OCI-LY7 (cell line): ENCODE measurements at regions not wholly inside any gene's neighbourhood (a gene's known extent, or its start where the extent isn't known, plus 50 kb on each side); places are given as distances from the start of the nearest gene placed in this dataset.

Source experiments
- BruUV-seq: library from RNA; stranded (reverse); fragments of 400-500 nt; replicated peaks from 2 replicates; lab custom pipeline; 2021; lab: Mats Ljungman, UMichigan
- CTCF ChIA-PET: fragments of 300-600 bp; sonication (Branson Sonifier 250); formaldehyde crosslinking; loops from one replicate; lab custom pipeline; 2022; ENCODE audit warnings: antibody characterized with exemption; ENCODE audit not compliant: unreplicated experiment; lab: Charles Lee
- POLR2A ChIA-PET: fragments of 300-600 bp; sonication (Branson Sonifier 250); formaldehyde crosslinking; loops from one replicate; lab custom pipeline; 2022; ENCODE audit warnings: antibody characterized with exemption; lab: Charles Lee
- DNase-seq: peaks from one replicate; pipeline ENCODE4 v3.0.0-alpha.2; 2015; ENCODE audit warnings: low spot score
- H2AFZ ChIP-seq: fragments of 200-600 bp; sonication (generic), shearing (Covaris generic); 2 replicates; pipeline ENCODE4 v1.6.1; 2014; ENCODE audit warnings: mild to moderate bottlenecking, antibody characterized with exemption, low read length, moderate library complexity
- H3K27ac ChIP-seq: fragments of 200-600 bp; sonication (generic); 2 replicates; pipeline ENCODE4 v1.5.1; 2014; ENCODE audit warnings: mixed run types, low read depth, mild to moderate bottlenecking, moderate library complexity, low read length, inconsistent platforms; ENCODE audit not compliant: poor library complexity, severe bottlenecking
- H3K36me3 ChIP-seq: fragments of 200-600 bp; sonication (generic); 2 replicates; pipeline ENCODE4 v1.6.1; 2014; ENCODE audit warnings: mild to moderate bottlenecking, antibody characterized with exemption, low read length, moderate library complexity, mixed read lengths; ENCODE audit not compliant: insufficient read depth
- H3K4me1 ChIP-seq: fragments of 200-600 bp; sonication (generic); 2 replicates; pipeline ENCODE4 v1.5.1; 2014; ENCODE audit warnings: mild to moderate bottlenecking, low read length; ENCODE audit not compliant: insufficient read depth, poor library complexity, severe bottlenecking
- H3K4me2 ChIP-seq: fragments of 200-600 bp; sonication (generic); 2 replicates; pipeline ENCODE4 v1.6.1; 2014; ENCODE audit warnings: mild to moderate bottlenecking, low read length
- H3K4me3 ChIP-seq: fragments of 200-600 bp; sonication (generic); 2 replicates; pipeline ENCODE4 v1.5.1; 2014; ENCODE audit warnings: mild to moderate bottlenecking, low read depth, low read length; ENCODE audit not compliant: poor library complexity, severe bottlenecking
- H3K79me2 ChIP-seq: fragments of 200-600 bp; sonication (generic); 2 replicates; pipeline ENCODE4 v1.6.1; 2016; ENCODE audit warnings: low read depth, mild to moderate bottlenecking, low read length, moderate library complexity, mixed read lengths; ENCODE audit not compliant: insufficient read depth
- H3K9me2 ChIP-seq: fragments of 200-600 bp; sonication (generic); 2 replicates; pipeline ENCODE4 v1.6.1; 2016; ENCODE audit warnings: mild to moderate bottlenecking, low read length, mixed read lengths; ENCODE audit not compliant: insufficient read depth
- H3K9me3 ChIP-seq: fragments of 200-600 bp; sonication (generic); 2 replicates; pipeline ENCODE4 v1.6.1; 2014; ENCODE audit warnings: mild to moderate bottlenecking, mixed run types, low read length, mixed read lengths
- H4K20me1 ChIP-seq: fragments of 200-600 bp; sonication (generic); 2 replicates; pipeline ENCODE4 v1.6.1; 2014; ENCODE audit warnings: mild to moderate bottlenecking, antibody characterized with exemption, low read length, moderate library complexity, mixed read lengths; ENCODE audit not compliant: insufficient read depth
- CTCF ChIP-seq: fragments of 200-600 bp; sonication (generic); conservative IDR thresholded peaks from 2 replicates; pipeline ENCODE4 v1.5.1; 2014; ENCODE audit warnings: mild to moderate bottlenecking, antibody characterized with exemption, low read length, moderate library complexity, mixed read lengths
- EZH2phosphoT487 ChIP-seq: fragments of 200-600 bp; sonication (generic); IDR thresholded peaks from 2 replicates; pipeline ENCODE4 v1.6.1; 2018; ENCODE audit warnings: low read depth, borderline replicate concordance, mild to moderate bottlenecking, mixed run types, antibody characterized with exemption, low read length, moderate library complexity, mixed read lengths
- intact Hi-C: fragments of 100-400 bp; cut with micrococcal nuclease; formaldehyde crosslinking; loops from one replicate; pipeline ENCODE4 v1.10.0; 2022; ENCODE audit not compliant: unreplicated experiment

- Histone ChIP-seq H3K9me3 (no peaks in the 10 kb centered on the region), H3K9me2 (no peaks in the 10 kb centered on the region), H4K20me1 (no peaks in the 10 kb centered on the region), H3K4me1 (no peaks in the 10 kb centered on the region), H2AFZ (no peak overlapping the region), H3K79me2 (no peaks in the 10 kb centered on the region), H3K4me3 (no peak overlapping the region), H3K27ac (no peak overlapping the region), H3K36me3 (no peaks in the 10 kb centered on the region), H3K4me2 (no peak overlapping the region)
- CTCF ChIA-PET: no interaction called here
- TF ChIP-seq CTCF: no peak
- no peak for TF ChIP-seq EZH2phosphoT487
- POLR2A ChIA-PET: interaction anchor here (0.7 kb wide), 1 partner anchor 1644 kb away, joined by 4 read pairs; no protein-coding TSS in a partner anchor
- intact Hi-C loops: no loop called here
- no TSS peak for BruUV-seq
- DNase-seq: no peak
These were observed 166.5 kb downstream of the HS3ST3A1 start for GRCh38 chr17:13435230-13435629.

GRCh38 chr17:13429201-13429600 lies 172.5 kb downstream of the HS3ST3A1 start:
- Histone ChIP-seq H2AFZ (no peak overlapping the region), H3K36me3 (no peaks in the 10 kb centered on the region), H4K20me1 (no peaks in the 10 kb centered on the region), H3K4me3 (no peak overlapping the region), H3K9me3 (no peaks in the 10 kb centered on the region), H3K79me2 (no peaks in the 10 kb centered on the region), H3K27ac (no peak overlapping the region), H3K4me1 (no peaks in the 10 kb centered on the region), H3K4me2 (no peak overlapping the region), H3K9me2 (no peaks in the 10 kb centered on the region)
- ChIA-PET POLR2A (no interaction called here), CTCF (no interaction called here)
- no TSS peak for BruUV-seq
- intact Hi-C loops: no loop called here
- TF ChIP-seq EZH2phosphoT487: no peak
- TF ChIP-seq CTCF: no peak
- DNase-seq: no peak

GRCh38 chr17:13428611-13429042 lies 173.1 kb downstream of the HS3ST3A1 start:
- POLR2A ChIA-PET: interaction anchor here (0.6 to 0.7 kb wide), 2 partner anchors 33 to 1002 kb away, joined by 3 read pairs; no protein-coding TSS in a partner anchor
- Histone ChIP-seq H3K4me2 (no peak overlapping the region), H2AFZ (no peak overlapping the region), H3K27ac (no peak overlapping the region), H3K79me2 (no peaks in the 10 kb centered on the region), H3K4me3 (no peak overlapping the region), H3K9me3 (no peaks in the 10 kb centered on the region), H4K20me1 (no peaks in the 10 kb centered on the region), H3K9me2 (no peaks in the 10 kb centered on the region), H3K36me3 (no peaks in the 10 kb centered on the region), H3K4me1 (no peaks in the 10 kb centered on the region)
- intact Hi-C loops: no loop called here
- CTCF ChIA-PET: no interaction called here
- no TSS peak for BruUV-seq
- no peak for DNase-seq
- no peak for TF ChIP-seq CTCF
- TF ChIP-seq EZH2phosphoT487: no peak
